NB4 (cell line): ENCODE measurements at regions not wholly inside any gene's neighbourhood (a gene's known extent, or its start where the extent isn't known, plus 50 kb on each side); places are given as distances from the start of the nearest gene placed in this dataset.

Source experiments
- CTCF ChIP-seq: IDR thresholded peaks from one replicate; pipeline ENCODE4 v1.5.1; 2012; ENCODE audit warnings: low read depth, low read length
- MAX ChIP-seq: IDR thresholded peaks from 2 replicates; pipeline ENCODE4 v1.6.1; 2011; ENCODE audit warnings: low read depth, low read length
- MYC ChIP-seq: IDR thresholded peaks from 2 replicates; pipeline ENCODE4 v1.6.1; 2011; ENCODE audit warnings: low read depth, low read length
- POLR2A ChIP-seq: IDR thresholded peaks from 2 replicates; pipeline ENCODE4 v1.6.1; 2011; ENCODE audit warnings: mild to moderate bottlenecking; ENCODE audit not compliant: insufficient read length; ENCODE audit errors: extremely low read depth

GRCh38 chr20:33933469-33933909 is 60.2 kb upstream of the RALY start:
- TF ChIP-seq CTCF (peak; percentile 79), POLR2A (no peak), MAX (peak; percentile 53; the same call in 1 of the 2 replicates), MYC (peak; percentile 56; the same call in 1 of the 2 replicates)
